Activated T-helper 9 cell treated with anti-CD3 and anti-CD28 coated beads, Interleukin-2, amount 50 U/mL, for 16 hours (primary cell): ENCODE measurements at regions not wholly inside any gene's neighbourhood (a gene's known extent, or its start where the extent isn't known, plus 50 kb on each side); places are given as distances from the start of the nearest gene placed in this dataset.

Experiments used
- DNase-seq: peaks from one replicate; pipeline ENCODE4 v3.0.0-alpha.2; 2020; ENCODE audit warnings: low read depth

DNA sequence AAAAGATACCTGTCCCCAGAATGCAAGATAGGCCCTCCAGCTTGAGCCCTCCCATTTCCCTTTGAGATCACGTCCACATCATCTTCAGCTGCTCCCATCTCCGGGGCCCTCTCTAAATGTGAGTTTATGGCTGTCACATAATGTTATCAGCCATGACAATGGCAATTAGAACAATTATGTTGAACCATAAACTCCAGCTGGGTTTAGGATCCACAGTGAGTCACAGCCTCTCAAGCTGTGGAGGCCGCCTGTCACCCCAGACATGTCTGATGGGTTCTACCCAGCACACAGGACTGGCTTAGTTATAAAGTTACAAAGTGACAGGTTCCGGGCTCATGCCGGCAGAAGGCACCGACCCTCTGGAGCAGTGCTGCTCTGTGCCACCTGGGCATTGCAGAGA, 597.3 kb downstream of the PTPRU start:
- no peak for DNase-seq

DNA sequence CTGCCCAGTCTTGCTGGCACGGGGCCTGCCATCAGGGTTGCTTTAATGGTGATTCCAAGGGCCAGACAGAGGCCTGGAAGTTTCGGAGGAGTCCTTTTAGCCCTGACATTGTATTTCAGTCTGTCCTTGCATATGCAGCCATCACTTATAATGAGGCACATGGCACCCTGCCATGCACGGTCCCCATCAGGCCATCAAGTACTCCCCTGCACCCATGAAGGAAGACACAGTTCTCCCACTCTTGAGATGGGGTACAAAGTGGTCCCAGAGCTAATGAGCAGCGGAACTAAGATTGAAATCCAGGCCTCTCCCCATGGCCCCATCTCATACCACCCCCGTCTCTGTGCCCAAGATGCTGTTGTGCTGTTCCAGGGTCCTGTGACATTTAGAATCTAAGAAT, 596.6 kb downstream of the PTPRU start:
- no peak for DNase-seq

DNA sequence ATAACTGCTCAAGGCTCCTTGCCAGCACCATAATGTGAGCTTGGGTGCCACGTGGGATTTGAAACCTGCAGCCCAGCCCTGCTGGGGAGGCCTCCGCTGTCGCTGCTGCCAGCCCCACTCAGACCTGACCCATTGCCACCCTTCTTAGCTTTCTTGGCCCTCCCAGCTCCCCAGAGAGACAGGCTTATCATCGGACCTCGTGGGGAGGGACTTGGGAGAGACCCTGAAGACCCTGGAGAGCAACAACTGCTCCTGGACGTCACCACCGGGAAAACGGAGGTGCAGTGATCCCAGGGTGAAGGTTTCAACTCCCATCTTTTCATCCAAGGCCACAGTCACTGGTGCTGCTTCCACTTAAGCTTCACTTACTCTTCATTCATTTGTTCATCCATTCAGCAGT, 596.1 kb downstream of the PTPRU start:
- DNase-seq: no peak

DNA sequence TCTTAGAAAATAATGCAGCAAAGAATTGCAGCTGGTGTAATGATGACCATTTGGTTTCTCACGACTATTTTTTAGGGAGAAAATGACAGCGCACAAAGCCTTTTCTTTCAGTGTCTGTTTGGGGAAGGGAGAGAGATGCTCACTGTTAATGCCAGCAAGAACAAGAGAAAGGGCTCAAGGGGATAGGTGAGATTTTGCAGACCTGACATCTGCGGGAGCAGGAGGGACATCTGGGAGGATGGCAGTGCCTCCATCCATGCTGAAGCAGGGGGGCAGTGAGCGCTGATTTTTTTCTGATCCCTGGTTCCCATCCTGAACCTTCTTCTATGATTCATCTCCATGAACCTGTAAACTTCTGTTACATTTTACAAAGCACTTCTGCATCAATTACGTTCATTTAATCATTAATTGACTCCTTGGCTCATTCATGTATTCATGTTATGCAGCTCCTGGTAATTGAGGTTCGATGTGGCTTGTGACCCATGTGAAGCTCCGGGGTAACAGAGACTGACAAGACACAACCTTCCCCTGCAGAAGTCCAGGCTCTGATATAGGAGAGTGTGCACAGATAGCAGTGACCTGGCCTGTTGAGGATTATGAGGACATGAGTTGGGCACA, 595.3 kb downstream of the PTPRU start:
- DNase-seq: no peak

DNA sequence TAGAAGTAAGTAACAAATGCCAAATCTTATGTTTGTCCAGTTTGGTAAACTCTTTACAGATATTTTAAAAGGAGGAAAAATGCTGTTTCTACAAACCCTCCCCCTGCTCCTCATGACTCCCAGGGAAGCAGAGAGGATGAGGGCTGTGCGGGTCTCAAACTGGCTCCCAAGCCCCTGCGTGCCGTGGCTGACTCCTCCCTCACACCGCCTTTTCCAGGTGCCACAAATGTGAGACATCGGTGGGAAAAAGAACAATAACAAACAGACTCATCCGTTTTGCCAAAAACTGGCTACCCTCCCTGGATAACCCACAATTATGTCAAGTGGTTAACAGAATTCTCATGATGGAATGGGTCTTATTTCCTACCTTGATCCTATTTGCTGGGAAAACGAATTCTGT, 594.6 kb downstream of the PTPRU start:
- DNase-seq: no peak

DNA sequence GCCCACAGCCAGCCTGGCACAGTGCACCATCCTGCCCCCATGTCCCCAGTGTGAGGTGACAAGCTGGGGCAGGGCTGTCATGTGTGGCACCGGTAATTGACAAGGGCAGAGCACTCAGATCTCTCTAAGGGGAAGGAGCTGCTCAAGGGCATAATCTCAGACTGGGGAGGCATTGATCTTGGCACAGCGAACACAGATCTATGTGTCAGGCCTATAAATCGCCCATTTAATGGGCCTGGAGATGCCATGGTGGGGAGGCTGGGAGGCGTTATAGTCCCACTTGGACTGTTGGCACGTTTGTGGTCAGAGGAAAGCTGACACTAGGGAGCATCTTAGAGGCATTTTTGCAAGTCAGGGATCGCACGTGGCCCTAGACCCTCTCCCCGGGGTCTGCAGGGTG, 594.1 kb downstream of the PTPRU start:
- no peak for DNase-seq

DNA sequence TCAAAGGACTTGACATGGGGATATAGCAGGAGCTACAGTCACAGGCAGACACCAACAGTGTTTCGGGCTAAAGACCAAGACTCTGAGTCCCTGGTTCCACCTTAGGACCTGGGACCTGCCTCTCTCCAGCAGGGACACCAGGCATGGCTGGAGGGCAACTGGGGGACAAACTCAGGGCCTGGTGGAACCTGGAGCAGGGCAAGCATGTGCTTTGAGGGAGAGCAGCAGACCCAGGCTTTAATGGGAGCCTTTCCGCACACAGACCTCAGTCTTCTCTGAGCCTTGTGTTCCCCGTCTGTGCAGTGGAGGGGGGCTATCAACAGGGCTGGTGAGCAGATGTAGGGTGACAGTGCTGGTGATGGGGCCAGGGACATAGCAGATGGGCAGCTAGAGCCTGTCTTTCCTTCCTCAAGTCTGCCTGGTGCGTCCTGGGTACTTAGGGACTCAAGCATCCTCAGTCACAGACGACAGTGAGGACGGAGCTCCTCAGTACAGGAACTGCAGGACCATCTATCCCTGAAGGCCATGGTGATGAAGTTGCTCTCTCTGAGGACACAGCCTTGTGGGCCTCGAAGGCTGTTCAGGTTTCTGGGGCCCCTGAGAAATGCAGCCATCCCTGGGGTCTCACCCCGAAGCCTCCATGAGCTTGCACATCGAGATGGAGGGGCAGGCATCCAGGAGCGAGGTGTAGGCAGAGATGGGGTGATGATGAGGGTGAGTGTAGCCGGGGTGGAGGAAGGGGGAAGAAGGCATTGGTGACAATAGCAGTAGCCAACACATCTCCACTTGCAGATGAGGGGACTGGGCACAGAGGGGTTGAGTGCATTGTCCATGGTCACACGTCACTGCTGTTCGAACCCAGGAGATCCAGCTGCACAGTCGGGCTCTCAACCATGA, 593.4 kb downstream of the PTPRU start:
- no peak for DNase-seq

DNA sequence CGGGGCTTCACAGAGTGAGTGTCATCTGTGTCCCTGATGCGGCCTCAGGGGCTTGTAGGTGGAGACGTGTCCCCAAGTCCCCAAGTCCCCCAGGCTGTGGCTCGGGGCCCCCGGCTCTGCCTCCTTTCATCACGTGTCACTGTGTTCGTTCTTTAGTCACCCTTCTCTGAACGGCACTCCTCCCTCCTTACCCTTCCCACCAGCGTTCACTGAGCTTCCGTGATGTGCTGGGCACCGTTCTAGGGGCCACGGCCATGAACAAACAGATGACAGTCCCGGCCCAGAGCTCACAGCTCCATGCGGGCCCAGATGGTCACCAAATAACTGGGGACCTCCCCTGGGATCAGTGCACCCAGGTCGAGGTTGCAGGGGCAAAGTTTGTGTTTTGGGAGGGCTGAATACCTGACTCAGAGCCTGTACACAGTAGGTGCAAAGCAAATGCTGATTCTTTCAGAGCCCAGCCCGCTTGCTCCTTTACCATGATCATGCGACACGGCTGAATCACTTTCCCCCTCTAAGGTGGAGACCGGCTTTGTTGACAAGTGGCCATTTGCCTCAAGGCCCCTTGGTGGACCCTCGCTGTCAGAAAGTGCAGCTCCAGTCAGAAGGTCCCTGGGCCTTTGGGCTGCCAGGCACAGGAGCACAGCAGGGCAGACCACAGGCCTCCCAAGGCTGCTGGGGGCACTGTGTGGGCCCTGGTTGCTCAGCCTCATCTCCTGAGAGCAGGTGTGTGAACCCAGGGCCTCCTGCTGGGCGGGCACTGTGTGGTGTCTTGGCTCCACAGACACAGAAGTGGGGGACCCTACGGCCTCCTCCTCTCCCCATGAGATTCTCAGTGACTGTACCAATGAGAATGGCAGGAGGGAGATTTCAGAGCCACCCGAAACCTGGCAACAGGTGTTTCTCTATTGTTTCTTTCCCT, 592.5 kb downstream of the PTPRU start:
- DNase-seq: no peak

DNA sequence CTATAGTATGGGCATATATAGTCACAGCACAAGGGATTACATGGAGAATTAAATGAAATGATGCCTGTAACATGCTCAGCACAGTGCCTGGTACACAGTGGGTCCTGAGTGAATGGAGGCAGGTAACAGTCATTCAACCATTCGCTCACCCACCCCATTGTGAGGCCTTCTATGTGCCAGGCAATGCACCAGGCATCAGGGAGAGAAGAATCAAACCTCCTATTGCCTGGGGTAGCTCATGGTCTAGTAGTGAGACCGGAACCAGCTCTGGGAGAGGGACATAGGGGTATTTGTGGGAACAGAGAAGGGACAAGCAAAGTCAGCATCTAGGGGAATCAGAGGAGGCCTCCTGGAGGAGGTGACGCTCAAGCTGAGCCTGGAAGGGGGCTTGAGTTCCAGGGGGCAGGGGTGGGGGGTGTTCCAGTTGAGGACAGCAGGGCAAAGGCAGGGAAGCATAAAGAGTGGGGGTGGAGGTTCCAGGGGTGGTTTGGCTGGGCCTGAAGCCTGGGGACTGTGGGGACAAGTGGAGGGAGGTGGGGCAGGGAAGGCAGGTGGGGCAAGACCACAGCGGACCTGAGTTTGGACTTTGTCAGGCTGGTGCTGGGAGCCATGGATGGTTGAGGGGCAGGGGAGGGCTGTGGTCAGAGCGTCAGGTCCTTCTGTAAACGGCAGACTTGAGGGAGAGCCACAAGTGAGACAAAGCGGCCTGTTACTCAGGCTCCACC, 591.6 kb downstream of the PTPRU start:
- no peak for DNase-seq

DNA sequence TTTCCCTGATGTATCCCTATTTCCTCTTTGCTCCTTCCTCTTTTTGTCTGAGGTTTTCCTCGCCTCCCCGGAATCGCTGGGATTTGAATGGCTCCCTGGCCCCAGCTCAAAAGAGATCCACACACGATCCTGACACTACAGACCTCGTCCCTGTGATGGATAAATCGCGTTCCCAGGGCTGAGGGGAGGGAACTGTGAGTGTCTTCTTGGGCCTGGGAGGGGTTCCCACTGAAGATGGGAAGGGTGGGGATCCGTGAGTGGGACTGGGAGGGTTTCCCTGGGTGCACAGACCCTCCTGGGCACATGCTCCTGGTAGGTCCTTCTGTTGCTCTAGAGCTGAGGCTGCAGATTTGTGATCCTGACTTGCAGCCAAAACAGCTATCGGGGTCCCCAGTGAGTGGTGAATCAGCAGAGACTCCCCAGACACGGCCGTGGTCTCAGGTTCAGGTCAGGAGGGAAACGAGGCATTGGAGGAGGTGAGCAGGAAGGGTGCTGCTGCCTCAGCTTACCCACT, 591.0 kb downstream of the PTPRU start:
- DNase-seq: no peak

DNA sequence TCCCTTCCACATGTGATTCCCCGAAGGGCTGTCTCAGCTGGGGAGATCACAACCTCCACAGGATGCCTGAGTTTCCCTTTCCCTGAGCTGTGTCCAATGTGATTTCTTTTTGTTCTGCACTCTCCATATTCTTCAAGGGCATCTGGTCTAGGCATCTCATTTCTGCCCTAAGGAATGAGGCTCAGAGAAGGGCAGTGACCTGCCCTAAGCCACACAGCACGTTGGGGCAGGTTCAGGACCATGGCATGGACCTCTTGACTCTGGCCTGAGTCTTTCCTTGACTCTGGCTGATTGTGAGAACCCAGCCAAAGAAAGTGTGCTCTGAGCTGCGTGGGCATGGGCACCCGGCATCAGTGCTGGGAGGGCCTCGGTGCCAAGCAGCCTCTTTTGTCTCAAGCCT, 590.3 kb downstream of the PTPRU start:
- no peak for DNase-seq

DNA sequence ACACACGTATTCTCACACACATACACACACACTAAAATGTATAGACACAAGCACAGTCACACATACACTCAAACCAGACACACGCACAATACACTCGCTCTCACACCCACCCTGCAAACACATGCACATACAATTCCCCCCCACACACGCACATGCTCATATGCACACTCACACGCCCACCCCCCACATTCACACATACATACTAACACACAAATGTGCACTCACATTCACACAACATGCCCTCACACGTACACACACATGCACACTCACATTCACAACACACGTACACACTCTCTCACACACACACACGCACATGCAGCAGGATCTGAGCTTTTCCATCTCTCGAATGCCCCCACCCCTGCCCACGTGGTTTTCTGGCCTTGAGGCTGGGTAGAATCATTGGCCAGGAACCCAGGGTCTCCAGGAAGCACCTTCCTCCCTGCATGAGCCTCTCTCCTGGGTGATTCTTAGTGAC, 589.7 kb downstream of the PTPRU start:
- no peak for DNase-seq

DNA sequence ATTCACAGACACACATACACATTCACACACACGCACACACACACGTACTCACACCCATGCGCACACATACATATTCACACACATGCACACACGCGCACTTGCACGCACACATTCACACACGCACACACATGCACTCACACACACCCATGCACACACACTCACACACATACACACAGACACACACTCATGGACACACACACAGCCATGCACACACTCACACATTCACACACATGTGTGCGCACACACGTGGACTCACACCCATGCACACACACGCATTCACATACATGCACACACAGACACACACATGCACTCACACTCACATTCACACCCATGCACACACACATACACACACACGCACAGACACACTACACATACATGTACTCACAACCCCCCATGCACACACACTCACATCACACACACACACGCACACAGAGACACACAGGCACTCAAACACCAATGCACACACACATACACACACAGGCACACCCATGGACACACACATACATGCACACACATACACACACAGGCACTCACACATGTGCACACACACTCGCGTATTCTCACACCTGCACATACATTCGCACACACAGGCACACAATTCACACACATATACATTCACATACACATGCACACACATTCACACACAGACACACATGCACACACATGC, 589.1 kb downstream of the PTPRU start:
- no peak for DNase-seq

DNA sequence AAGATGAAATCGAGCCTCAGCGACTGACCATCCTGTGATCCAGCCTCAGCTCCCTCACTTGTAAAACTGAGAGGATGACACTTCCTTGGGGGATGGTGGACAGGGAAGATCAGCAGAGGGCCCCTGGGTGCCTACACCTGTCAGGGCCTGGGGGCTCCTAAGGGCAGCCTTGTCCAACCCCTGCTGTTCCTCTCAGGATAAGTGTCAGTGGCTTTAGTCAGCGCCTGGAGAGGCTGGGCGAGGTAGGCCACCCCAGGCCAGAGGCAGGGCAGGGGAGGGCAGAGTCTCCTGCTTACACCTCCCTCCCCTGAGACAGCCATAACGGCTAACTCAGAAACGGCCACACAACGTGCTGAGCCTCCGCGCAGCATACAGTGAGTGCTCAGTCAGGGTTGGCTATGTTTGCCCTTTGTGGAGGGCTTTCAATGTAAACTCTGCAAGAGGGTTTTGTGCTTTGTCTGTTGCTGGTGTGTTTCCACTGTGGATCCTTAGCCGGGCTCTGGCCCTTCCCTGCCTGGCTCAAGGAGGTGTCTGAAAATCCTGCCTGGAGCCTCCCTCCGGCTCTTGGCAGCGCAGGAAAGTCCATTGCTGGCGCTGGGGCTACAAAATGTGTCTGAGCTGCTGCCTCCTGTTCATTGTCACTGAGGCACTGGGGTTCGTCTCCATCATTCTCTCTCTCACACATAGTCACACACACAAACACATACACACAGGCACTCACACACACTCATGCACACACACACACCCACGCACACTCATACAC, 588.4 kb downstream of the PTPRU start:
- no peak for DNase-seq

DNA sequence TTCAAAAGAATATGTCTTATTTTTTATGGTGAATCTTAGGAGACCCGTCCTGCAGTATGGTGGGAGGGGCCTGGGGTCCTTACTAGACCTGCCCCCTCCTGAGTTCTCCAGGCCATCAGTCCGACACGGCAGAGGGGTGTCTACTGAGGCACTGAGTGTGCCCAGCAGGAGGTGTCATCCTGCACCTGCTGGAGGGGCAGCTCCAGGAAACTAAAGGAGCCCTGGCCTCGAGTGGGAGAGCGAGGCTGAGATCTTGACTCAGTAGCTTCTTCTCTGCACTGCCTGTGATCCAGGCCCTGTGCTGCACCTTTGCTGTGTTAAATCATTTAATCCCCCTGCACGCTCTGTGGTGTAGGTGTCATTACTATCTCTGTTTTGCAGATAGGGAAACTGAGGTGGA, 587.7 kb downstream of the PTPRU start:
- DNase-seq: no peak

DNA sequence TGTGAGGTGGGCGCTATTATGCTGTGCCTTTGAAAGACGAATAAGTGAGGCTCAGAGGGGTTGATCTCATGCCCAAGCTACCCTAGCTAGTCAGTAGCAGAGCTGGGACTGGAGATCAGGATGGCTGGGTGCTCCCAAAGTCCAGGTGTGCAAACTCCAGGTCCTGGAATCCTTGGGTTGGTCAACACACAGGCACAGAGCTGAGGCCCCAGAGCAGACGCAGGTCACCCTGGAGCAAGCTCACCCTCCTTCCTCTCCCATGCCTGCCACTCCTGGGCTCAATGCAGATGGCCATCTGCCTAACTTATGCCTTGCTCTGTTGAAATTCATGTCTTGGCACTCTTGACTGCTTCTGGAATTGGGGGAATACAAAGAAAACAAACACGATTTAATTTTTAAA, 587.2 kb downstream of the PTPRU start:
- no peak for DNase-seq

DNA sequence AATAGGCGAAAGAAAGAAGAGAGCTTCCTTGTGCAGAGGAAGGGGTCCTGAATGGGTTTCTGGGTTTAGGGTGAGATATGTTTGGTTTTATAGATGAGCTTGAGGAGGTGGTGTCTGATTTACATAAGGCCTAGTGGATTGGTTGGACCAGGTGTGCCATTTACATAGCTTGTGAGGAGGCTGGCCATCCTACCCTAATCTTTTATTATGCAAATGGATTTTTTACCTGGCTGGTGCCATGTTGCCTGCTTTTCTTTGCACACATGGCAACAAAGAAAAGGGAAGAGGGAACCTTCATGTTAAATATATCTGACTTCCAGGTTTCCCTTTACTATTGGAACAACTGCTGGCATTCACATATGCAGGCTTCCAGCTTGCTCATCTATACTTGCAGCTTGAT, 585.3 kb downstream of the PTPRU start:
- DNase-seq: no peak

DNA sequence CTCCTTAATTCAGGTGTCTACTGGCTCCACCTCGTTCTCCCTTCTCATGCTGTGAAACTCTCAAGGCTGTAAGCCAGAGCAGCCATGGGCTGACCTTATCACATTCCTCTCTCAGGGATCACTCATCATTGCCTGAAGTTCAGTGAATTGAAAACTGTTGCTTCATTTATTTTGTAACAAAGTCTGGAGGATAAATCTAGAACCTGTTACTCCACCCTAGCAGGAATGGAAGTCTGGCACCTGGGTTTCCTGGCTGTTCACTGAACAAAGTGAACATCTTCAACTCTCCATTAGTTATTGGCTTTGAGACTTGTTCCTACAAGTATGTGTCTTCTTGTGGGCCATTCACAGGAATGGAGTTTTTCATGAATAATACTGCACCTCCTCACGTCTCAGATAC, 584.1 kb downstream of the PTPRU start:
- no peak for DNase-seq

DNA sequence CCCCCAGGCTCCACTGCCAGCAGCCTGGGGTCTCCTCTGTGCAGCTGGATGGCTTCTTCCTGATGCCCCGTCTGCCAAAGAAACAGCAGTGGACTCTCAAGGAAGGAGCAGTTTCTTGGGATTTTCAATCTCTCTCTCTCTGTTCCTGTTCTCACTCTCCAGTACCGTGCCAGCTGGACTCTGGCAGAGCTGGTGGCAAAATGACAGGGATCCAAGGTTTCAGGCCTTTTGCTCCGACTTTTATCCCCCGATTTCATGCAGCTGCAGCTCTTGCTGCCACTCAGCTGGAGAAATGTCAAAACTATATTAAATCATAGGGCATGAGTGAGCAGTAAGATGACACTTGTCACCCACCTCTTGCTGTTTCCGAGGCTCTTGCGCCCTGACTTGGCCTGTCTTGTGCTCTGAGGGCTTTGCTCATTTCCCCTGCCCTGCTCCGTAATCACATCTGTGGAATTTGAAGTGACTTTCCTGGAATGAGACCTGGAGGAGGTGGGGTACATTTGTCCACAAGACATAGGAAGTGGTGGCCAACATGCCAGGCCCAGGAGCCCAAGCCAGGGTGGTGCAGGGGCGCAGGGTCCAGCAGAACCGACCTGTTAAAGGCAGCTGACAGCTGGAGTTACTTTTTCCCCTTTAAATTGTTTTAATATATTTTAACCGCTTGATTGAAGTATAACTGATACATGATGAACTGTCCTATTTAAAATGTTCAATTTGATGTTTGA, 576.2 kb downstream of the PTPRU start:
- DNase-seq: no peak
